ENCODE measurements at regions not wholly inside any gene's neighbourhood (a gene's known extent, or its start where the extent isn't known, plus 50 kb on each side); places are given as distances from the start of the nearest gene placed in this dataset.

- DNase-seq (ENCODE audit: low read depth in 2 of 2), result no peak
These were observed 1124.6 kb downstream of the AACS start for GRCh38 chr12:126189856-126190255.

DNA sequence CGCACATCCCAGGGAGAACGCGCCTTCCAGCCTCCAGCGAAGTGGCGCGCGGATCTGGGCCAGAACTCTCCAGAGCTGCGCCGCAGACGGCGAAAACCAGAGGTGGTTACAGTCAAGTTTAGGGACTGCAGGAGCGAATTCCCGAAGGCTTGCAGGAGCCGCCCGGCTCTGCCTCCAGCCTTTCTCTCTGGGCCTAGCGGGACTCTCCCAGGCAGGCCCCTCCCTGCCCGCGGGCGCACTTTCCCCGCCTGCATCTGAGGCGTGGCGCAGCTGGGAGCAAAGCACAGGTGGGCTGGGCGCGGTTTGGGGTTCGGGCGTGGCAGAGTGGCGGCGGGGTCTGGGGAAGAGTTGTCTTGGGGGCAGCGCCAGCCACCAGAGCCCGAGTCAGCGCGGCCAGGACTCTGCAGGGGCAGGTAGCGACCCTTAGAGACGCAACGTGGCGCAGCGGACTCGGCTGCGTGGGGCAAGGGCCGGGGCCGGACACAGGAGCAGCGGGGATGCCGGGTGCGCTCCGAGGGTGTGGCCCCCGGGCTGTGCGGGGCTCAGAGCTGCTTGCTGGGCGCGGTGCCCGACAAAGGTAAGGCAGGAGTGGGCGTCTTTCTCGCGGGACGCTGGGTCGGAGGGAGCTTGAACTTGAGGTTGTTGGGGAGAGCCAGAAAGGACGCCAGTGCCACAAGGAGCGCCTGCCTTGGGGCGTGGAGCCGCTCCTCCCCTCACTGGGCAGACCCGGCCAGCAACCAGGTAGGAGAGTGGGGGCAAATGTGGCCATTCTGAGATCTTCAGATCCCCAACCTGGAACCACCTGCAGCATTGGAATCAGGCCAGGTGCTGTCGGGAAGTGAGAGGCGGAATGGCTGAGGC lies 1126.0 kb downstream of the AACS start:
- DNase-seq (ENCODE audit: low read depth in 2 of 2), result no peak

DNA sequence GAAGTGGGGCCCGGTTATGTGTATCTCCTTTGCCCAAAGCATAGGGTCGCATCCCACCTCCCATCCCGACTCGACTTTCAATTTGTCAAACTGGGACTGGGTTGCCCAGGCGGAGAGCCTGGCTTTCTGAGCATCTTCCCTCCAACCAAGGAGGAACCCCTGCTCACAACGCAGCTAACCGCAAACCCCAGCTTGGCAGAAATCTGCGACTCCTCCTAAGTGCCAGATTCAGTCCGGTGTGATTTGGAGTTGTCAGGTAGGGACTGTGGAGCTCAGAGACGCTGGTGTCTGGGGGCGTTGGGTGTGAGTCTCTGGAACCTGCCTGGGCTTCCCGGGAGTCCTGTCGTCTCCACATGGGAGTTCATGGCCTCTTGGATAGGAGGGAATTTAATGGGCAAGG lies 1126.7 kb downstream of the AACS start:
- DNase-seq (ENCODE audit: low read depth in 2 of 2), result no peak

- no peak for DNase-seq (ENCODE audit: low read depth in 2 of 2)
These were observed 1128.0 kb downstream of the AACS start for GRCh38 chr12:126193190-126193589.

GRCh38 chr12:126196263-126196662 lies 1131.0 kb downstream of the AACS start:
- DNase-seq (ENCODE audit: low read depth in 2 of 2), result no peak

- DNase-seq (ENCODE audit: low read depth in 2 of 2), result no peak
These were observed 1133.3 kb downstream of the AACS start for GRCh38 chr12:126198516-126198915.

DNA sequence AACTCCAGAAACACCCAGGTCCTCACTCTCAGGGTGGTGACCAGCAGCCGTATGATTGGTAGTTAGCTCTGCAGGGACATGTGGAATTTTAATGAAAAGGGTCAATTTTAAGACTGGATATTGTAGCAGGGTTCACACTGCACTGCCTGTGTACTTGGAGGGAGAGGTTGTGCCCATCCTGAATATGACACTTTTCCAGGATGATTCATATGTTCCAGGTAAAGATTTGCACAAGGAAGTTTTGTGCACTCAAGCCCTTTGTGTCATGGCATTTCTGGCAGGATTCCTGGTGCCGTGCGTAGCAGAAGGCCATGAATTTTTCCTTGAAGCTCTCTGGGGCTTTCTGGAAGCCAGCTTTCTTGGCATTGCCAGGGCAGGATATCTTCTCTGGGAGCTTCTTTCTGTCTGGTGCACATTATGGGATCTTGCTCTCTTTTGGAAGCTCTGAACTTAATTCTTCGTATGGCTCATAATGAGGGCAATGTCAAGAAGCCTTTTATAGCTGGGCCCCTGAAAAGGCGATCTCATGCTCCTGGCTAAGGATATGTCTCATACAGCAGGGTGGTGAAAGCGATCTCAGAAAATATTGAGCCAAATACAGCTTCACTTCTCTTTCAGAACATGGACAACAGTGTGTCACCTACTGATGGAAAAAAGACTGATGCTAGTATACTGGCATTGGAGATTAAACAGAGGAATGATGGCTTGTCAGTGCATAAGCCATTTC lies 1133.9 kb downstream of the AACS start:
- DNase-seq (ENCODE audit: low read depth in 2 of 2), result no peak

DNA sequence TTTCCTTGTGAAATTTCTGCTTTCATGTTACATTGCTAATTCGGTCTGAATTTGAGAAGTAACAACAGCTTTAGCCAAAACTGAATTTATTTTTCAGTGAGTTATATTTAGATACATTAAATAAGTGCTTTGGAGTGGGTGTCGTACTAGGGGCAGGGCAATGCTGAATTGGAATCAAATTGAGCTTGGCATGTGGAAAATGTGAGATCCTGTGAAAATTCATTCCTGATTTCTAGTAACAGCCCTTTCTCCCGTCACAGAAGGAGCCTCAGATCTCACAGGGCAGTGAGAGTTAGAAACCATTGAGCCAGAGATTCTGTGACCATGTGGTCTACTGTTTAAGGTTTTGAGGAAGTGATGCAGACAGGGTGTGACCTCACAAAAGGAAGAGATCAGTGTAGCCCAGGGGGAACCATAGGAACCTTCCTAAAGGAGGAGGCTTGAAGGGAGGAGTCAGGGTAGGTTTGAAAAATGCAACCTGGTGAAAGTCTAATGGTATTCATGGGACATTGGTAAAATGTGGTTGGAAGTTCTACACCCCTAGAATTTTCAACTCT lies 1136.8 kb downstream of the AACS start:
- no peak for DNase-seq (ENCODE audit: low read depth in 2 of 2)

DNA sequence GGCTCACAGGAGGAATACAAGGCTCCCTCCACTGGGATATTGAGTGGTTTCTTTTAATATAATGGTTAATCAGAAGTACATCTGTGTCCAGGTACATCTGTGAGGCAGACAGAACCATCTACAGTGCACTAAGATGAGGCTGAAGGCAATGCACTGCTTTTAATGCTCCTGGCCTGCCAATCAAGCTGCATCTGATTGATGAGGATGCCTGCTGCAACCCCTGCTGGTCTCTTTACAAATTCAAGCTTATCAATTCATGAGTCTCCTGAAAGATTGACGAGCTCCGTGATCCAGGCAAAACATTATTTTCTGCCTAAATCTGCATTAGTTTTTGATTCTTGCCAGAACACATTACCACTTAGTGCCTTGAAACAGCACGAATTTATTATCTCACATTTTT lies 1139.1 kb downstream of the AACS start:
- DNase-seq (ENCODE audit: low read depth in 2 of 2), result no peak

GRCh38 chr12:126210026-126210425 lies 1144.8 kb downstream of the AACS start:
- DNase-seq (ENCODE audit: low read depth in 2 of 2), result no peak

DNA sequence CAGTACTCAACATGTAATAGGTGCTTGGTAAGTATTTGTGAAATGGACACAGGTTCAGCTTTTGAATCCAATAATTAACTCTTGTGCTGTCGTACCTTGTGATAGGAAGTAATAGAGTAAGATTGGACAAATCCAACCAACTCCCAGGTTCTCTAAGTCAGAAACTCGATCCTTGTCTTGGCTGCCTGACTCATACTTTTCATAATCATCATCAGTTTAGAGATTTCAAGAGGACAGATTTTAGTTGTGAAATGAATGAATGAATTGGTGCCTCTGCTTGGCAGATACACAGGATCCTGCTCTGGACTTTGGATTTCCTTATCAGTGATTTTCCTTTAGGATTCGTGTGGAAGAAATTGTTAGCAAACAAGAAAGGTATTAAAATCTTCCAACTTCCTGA lies 1145.2 kb downstream of the AACS start:
- DNase-seq (ENCODE audit: low read depth in 2 of 2), result no peak

- DNase-seq (ENCODE audit: low read depth in 2 of 2), result no peak
These were observed 1147.6 kb downstream of the AACS start for GRCh38 chr12:126212824-126213223.

GRCh38 chr12:126218697-126219096 lies 1153.5 kb downstream of the AACS start:
- no peak for DNase-seq (ENCODE audit: low read depth in 2 of 2)

GRCh38 chr12:126219139-126219538 lies 1153.9 kb downstream of the AACS start:
- no peak for DNase-seq (ENCODE audit: low read depth in 2 of 2)

GRCh38 chr12:126219654-126220279 lies 1154.5 kb downstream of the AACS start:
- DNase-seq (ENCODE audit: low read depth in 2 of 2), result no peak

- DNase-seq (ENCODE audit: low read depth in 2 of 2), result no peak
These were observed 1158.8 kb downstream of the AACS start for GRCh38 chr12:126224032-126224431.

DNA sequence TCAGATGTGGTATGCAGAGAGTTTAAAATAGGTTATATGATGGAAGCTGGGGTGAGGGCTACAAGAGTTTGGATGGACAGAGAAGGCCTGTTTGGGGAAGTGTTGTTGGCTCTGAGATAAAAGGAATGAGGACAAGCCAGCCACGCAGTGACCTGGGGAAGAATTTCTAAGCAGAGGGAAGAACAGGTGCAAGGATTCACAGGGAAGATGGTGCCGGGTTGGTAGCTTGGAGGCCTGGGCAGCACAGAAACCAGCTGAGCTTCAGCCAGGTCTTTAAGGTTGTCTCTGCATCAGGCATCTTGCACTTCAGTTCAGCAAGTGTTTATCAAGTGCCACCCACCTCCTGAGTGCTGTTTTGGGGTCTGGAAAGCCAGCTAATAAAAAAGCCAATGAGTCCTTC lies 1163.7 kb downstream of the AACS start:
- DNase-seq (ENCODE audit: low read depth in 2 of 2), result no peak

DNA sequence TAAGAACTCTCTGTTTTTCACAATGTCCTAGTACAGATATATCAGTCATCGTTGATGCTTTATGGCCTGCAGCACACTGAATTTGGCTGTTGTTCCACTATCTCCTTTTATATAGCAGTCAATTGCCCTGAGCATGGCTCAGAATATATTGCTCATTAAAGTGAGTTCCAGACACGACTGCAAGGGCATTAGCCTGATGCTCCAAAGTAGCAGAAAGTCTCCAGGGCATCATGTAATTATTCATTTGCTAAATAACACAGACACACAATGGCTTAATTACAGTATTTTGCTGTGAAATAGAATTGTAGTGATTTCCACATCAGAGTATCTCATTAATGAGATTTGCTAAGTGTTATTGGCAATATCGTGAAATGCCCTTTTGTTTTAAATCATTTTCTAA lies 1167.5 kb downstream of the AACS start:
- no peak for DNase-seq (ENCODE audit: low read depth in 2 of 2)

DNA sequence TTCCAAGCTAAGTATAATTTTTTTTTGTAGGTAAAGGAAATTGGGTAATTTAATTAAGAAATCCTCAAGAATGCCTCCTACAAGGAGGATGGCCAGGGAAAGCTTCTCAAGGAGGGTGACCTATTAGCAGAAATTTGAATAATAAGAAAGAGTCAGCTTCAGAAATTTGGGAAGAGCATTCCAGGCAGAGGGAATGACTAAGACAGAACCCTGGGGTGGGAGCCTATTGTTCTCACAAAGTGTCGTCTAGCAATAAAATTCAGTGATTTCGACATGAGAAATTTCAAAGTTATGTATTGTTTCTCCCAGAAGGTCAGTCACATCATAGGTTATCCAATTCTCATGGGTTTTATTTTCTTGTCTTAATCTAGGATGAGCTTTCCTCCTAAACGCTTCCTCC lies 1168.4 kb downstream of the AACS start:
- DNase-seq (ENCODE audit: low read depth in 2 of 2), result no peak

GRCh38 chr12:126243814-126244440 lies 1178.7 kb downstream of the AACS start:
- DNase-seq (ENCODE audit: low read depth in 2 of 2), result no peak

DNA sequence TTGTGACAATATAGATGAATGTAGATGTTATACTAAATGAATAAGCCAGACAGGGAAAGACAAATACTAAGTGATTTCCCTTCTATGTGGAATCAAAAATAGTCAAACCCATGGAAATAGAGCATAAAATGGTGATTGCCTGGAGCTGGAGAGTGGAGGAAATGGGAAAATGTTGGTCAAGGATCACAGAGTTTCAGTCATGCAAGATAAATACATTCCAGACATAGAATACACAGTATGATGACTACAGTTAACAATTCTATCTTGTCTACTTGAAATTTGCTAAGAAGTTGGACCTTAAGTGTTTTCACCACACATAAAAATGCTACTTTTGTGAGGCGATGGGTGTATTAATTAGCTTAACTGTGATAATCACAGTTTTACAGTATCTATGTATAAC lies 1182.7 kb downstream of the AACS start:
- no peak for DNase-seq (ENCODE audit: low read depth in 2 of 2)

DNA sequence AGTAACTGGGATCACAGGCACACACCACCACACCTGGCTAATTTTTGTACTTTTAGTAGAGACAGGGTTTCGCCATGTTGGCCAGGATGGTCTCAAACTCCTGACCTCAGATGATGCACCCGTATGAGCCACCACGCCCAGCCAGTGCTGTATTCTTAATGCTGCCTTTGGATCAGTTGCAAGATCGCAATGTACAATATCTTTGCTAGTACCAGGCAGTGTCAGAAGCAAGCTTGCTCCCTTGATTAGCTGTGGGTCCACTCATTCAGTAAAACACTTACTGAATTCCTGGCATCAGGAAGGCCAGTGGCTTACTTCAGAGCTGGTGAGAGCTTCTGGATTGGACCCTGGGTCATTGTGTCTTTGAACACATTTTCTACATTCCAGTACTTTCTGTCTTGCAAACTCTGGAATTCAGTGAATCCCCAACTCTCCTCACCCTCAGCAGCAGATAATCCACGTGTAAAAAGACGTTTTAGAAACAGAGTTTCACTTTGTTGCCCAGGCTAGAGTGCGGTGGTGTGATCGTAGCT lies 1183.7 kb downstream of the AACS start:
- no peak for DNase-seq (ENCODE audit: low read depth in 2 of 2)

Measured in activated CD4-positive, alpha-beta T cell treated with anti-CD3 and anti-CD28 coated beads for 24 hours (primary cell).